ENCODE measurements at regions not wholly inside any gene's neighbourhood (a gene's known extent, or its start where the extent isn't known, plus 50 kb on each side); places are given as distances from the start of the nearest gene placed in this dataset.

- TF ChIP-seq CTCF (IDR thresholded peaks at IDR 0.05), result no peak
- no peak for TF ChIP-seq POLR2A (IDR thresholded peaks at IDR 0.05)
Observed at GRCh38 chr16:52680993-52681392, 134.1 kb upstream of the TOX3 start.
